WTC11 (cell line): ENCODE measurements at regions not wholly inside any gene's neighbourhood (a gene's known extent, or its start where the extent isn't known, plus 50 kb on each side); places are given as distances from the start of the nearest gene placed in this dataset.

Experiments used
- ATF1 ChIP-seq: sonication (generic); formaldehyde crosslinking; IDR thresholded peaks from 2 replicates; pipeline ENCODE4 v1.8.1; 2023; ENCODE audit warnings: mild to moderate bottlenecking, moderate library complexity, missing genetic modification reagents
- ATF2 ChIP-seq: sonication (generic); formaldehyde crosslinking; IDR thresholded peaks from 2 replicates; pipeline ENCODE4 v1.8.1; 2022; ENCODE audit warnings: low read depth, missing genetic modification reagents, borderline replicate concordance
- CTCF ChIP-seq: fragments of 200-600 bp; IDR thresholded peaks from 2 replicates; pipeline ENCODE4 v1.8.0; 2022; ENCODE audit warnings: antibody characterized with exemption
- EMX1 ChIP-seq: fragments of 250-450 bp; sonication (Bioruptor Pico); IDR thresholded peaks from 2 replicates; pipeline ENCODE4 v1.8.0; 2021; ENCODE audit warnings: mild to moderate bottlenecking
- FOXK1 ChIP-seq: sonication (generic); formaldehyde crosslinking; IDR thresholded peaks from 2 replicates; pipeline ENCODE4 v1.8.0; 2022; ENCODE audit warnings: mild to moderate bottlenecking, moderate library complexity, missing genetic modification reagents
- GABPB1 ChIP-seq: sonication (generic); formaldehyde crosslinking; IDR thresholded peaks from 2 replicates; pipeline ENCODE4 v1.8.1; 2023; ENCODE audit warnings: mild to moderate bottlenecking, missing genetic modification reagents
- JUN ChIP-seq: sonication (generic); formaldehyde crosslinking; IDR thresholded peaks from 2 replicates; pipeline ENCODE4 v1.8.0; 2023; ENCODE audit warnings: mild to moderate bottlenecking, missing genetic modification reagents
- MAX ChIP-seq: sonication (generic); formaldehyde crosslinking; IDR thresholded peaks from 2 replicates; pipeline ENCODE4 v1.8.0; 2022; ENCODE audit warnings: mild to moderate bottlenecking, missing genetic modification reagents
- NR2C2 ChIP-seq: sonication (generic); formaldehyde crosslinking; IDR thresholded peaks from 2 replicates; pipeline ENCODE4 v1.8.0; 2022; ENCODE audit warnings: mild to moderate bottlenecking, missing genetic modification reagents
- RELA ChIP-seq: sonication (generic); formaldehyde crosslinking; IDR thresholded peaks from 2 replicates; pipeline ENCODE4 v1.8.1; 2022; ENCODE audit warnings: missing genetic modification reagents, mild to moderate bottlenecking, borderline replicate concordance
- ZNF138 ChIP-seq: sonication (generic); formaldehyde crosslinking; conservative IDR thresholded peaks from 2 replicates; pipeline ENCODE4 v1.8.1; 2022; ENCODE audit warnings: mild to moderate bottlenecking, moderate library complexity, missing genetic modification reagents
- ZNF263 ChIP-seq: sonication (generic); formaldehyde crosslinking; IDR thresholded peaks from 2 replicates; pipeline ENCODE4 v1.8.1; 2022; ENCODE audit warnings: low read depth, mild to moderate bottlenecking, moderate library complexity, missing genetic modification reagents
- ZSCAN18 ChIP-seq: fragments of 250-450 bp; sonication (Bioruptor Pico); IDR thresholded peaks from 2 replicates; pipeline ENCODE4 v2.1.2; 2022; ENCODE audit warnings: mild to moderate bottlenecking, moderate library complexity

GRCh38 chr5:56717253-56717987, 97.9 kb upstream of the MAP3K1 start:
- TF ChIP-seq CTCF: no peak
- TF ChIP-seq RELA (CRISPR knock-in tag): no peak
- TF ChIP-seq ZNF263 (CRISPR knock-in tag): no peak
- TF ChIP-seq ATF2: no peak
- TF ChIP-seq ZSCAN18 (CRISPR knock-in tag): no peak
- no peak for TF ChIP-seq JUN
- no peak for TF ChIP-seq ATF1 (CRISPR knock-in tag)
- TF ChIP-seq ZNF138 (CRISPR knock-in tag): no peak
- no peak for TF ChIP-seq GABPB1 (CRISPR knock-in tag)
- no peak for TF ChIP-seq MAX
- no peak for TF ChIP-seq NR2C2 (CRISPR knock-in tag)
- TF ChIP-seq EMX1: no peak
- no peak for TF ChIP-seq FOXK1 (CRISPR knock-in tag)
